ENCODE measurements at regions not wholly inside any gene's neighbourhood (a gene's known extent, or its start where the extent isn't known, plus 50 kb on each side); places are given as distances from the start of the nearest gene placed in this dataset.
"Not testable (repeated sequence)": the region's sequence is repeated elsewhere in the genome, so short reads cannot be mapped to it uniquely, and the experiment has no call there.

GRCh38 chr4:3936184-3936583, 170.0 kb downstream of the ADRA2C start:
- no peak for DNase-seq

- DNase-seq = not testable (repeated sequence)
Observed at GRCh38 chr4:3937849-3938562, 171.8 kb downstream of the ADRA2C start.

- DNase-seq = not testable (repeated sequence)
Observed at GRCh38 chr4:3938676-3939075, 172.5 kb downstream of the ADRA2C start.

- not testable (repeated sequence) for DNase-seq
Observed at GRCh38 chr4:3939954-3940591, 173.9 kb downstream of the ADRA2C start.

- not testable (repeated sequence) for DNase-seq
Observed at GRCh38 chr4:3941735-3942522, 175.7 kb downstream of the ADRA2C start.

GRCh38 chr4:3942569-3942971, 176.4 kb downstream of the ADRA2C start:
- DNase-seq = peak; percentile 14

- DNase-seq = not testable (repeated sequence)
Observed at GRCh38 chr4:3943051-3943450, 176.9 kb downstream of the ADRA2C start.

- DNase-seq = no peak
Observed at GRCh38 chr4:3945511-3946290, 179.5 kb downstream of the ADRA2C start.

GRCh38 chr4:3946553-3946952, 180.4 kb downstream of the ADRA2C start:
- DNase-seq = not testable (repeated sequence)

GRCh38 chr4:3947761-3948160, 181.6 kb downstream of the ADRA2C start:
- not testable (repeated sequence) for DNase-seq

GRCh38 chr4:3948210-3948609, 182.0 kb downstream of the ADRA2C start:
- not testable (repeated sequence) for DNase-seq

GRCh38 chr4:3949916-3950315, 183.7 kb downstream of the ADRA2C start:
- not testable (repeated sequence) for DNase-seq

GRCh38 chr4:3952443-3953139, 186.4 kb downstream of the ADRA2C start:
- DNase-seq = not testable (repeated sequence)

GRCh38 chr4:3953140-3953489, 186.9 kb downstream of the ADRA2C start:
- not testable (repeated sequence) for DNase-seq

- peak; percentile 75 for DNase-seq
Observed at GRCh38 chr4:3954540-3955320, 188.5 kb downstream of the ADRA2C start.

GRCh38 chr4:3955321-3956164, 189.4 kb downstream of the ADRA2C start:
- DNase-seq = peak; percentile 97

- not testable (repeated sequence) for DNase-seq
Observed at GRCh38 chr4:3956165-3956867, 190.1 kb downstream of the ADRA2C start.

- DNase-seq = not testable (repeated sequence)
Observed at GRCh38 chr4:3961091-3961672, 195.0 kb downstream of the ADRA2C start.

- not testable (repeated sequence) for DNase-seq
Observed at GRCh38 chr4:3964572-3965278, 198.5 kb downstream of the ADRA2C start.

Measured in NCI-H1694 (cell line).